IPS DF 4.7 (cell line): ENCODE measurements at regions not wholly inside any gene's neighbourhood (a gene's known extent, or its start where the extent isn't known, plus 50 kb on each side); places are given as distances from the start of the nearest gene placed in this dataset.

Experiments used
- DNase-seq: peaks from one replicate; pipeline ENCODE4 v3.0.0-alpha.2; 2013; ENCODE audit warnings: low spot score; ENCODE audit errors: extremely low read depth

- DNase-seq: no peak
Observed at GRCh38 chr3:161796780-161797179, 300.2 kb downstream of the OTOL1 start.

GRCh38 chr3:161798016-161798415, 301.4 kb downstream of the OTOL1 start:
- no peak for DNase-seq

GRCh38 chr3:161800985-161801559, 304.5 kb downstream of the OTOL1 start:
- no peak for DNase-seq

- DNase-seq: no peak
Observed at GRCh38 chr3:161818106-161818505, 321.5 kb downstream of the OTOL1 start.

GRCh38 chr3:161821591-161821990, 325.0 kb downstream of the OTOL1 start:
- no peak for DNase-seq

GRCh38 chr3:161822291-161822690, 325.7 kb downstream of the OTOL1 start:
- no peak for DNase-seq

- no peak for DNase-seq
Observed at GRCh38 chr3:161823910-161824309, 327.3 kb downstream of the OTOL1 start.

GRCh38 chr3:161838021-161838420, 341.4 kb downstream of the OTOL1 start:
- no peak for DNase-seq

GRCh38 chr3:161848376-161848775, 351.8 kb downstream of the OTOL1 start:
- DNase-seq: no peak

GRCh38 chr3:161851941-161852566, 355.4 kb downstream of the OTOL1 start:
- peak; percentile 66 for DNase-seq

- no peak for DNase-seq
Observed at GRCh38 chr3:161852744-161853143, 356.1 kb downstream of the OTOL1 start.

GRCh38 chr3:161854232-161854771, 357.7 kb downstream of the OTOL1 start:
- peak; percentile 16 for DNase-seq

- DNase-seq: no peak
Observed at GRCh38 chr3:161859057-161859456, 362.4 kb downstream of the OTOL1 start.

GRCh38 chr3:161859865-161860450, 363.4 kb downstream of the OTOL1 start:
- DNase-seq: no peak

- DNase-seq: no peak
Observed at GRCh38 chr3:161863775-161864174, 367.2 kb downstream of the OTOL1 start.

- DNase-seq: no peak
Observed at GRCh38 chr3:161866176-161866575, 369.6 kb downstream of the OTOL1 start.

GRCh38 chr3:161875483-161875882, 378.9 kb downstream of the OTOL1 start:
- DNase-seq: no peak

GRCh38 chr3:161879470-161879869, 382.9 kb downstream of the OTOL1 start:
- no peak for DNase-seq

- DNase-seq: no peak
Observed at GRCh38 chr3:161884830-161885229, 388.2 kb downstream of the OTOL1 start.

GRCh38 chr3:161890147-161890625, 393.6 kb downstream of the OTOL1 start:
- DNase-seq: no peak

GRCh38 chr3:161893972-161894371, 397.4 kb downstream of the OTOL1 start:
- DNase-seq: no peak

GRCh38 chr3:161894657-161895056, 398.0 kb downstream of the OTOL1 start:
- DNase-seq: no peak
